ENCODE measurements at regions not wholly inside any gene's neighbourhood (a gene's known extent, or its start where the extent isn't known, plus 50 kb on each side); places are given as distances from the start of the nearest gene placed in this dataset.
"Not testable (repeated sequence)": the region's sequence is repeated elsewhere in the genome, so short reads cannot be mapped to it uniquely, and the experiment has no call there.

DNA sequence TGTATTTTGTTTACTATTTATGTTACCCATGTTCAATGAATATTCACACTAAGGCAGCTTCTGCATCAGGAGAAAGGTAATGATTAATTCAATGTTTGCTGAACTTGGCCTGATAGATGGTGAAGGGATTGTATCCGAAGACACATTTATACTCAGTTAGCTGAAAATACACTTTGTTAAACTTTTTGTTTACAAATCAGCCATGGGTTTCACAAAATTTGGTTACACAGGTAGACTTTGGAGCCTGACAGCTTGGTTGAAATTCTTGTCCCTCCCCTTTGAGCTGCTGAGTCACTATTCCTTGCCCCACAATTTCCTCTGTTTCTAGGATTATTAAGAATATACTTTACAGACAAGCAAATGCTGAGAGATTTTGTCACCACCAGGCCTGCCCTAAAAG, 162.6 kb downstream of the PPP1R3A start:
- no peak for DNase-seq (ENCODE audit: low read depth)
- POLR2A ChIA-PET, result no interaction called here
- CTCF ChIA-PET, result no interaction called here
- no peak for TF ChIP-seq CTCF (IDR thresholded peaks at IDR 0.05; ENCODE audit: insufficient read depth, low read depth, low read length)
- Histone ChIP-seq H3K36me3 (ENCODE audit: control insufficient read depth, insufficient read depth, low read length) (no peaks in the 10 kb centered on the region), H3K27me3 (ENCODE audit: control insufficient read depth, insufficient read depth, low read length) (no peaks in the 10 kb centered on the region), H3K4me3 (ENCODE audit: low read depth, low read length) (no peak overlapping the region)

- ChIA-PET CTCF (no interaction called here), POLR2A (no interaction called here)
- TF ChIP-seq CTCF (IDR thresholded peaks at IDR 0.05; ENCODE audit: insufficient read depth, low read depth, low read length), result no peak
- no peaks in the 10 kb centered on the region for H3K36me3 ChIP-seq (ENCODE audit: control insufficient read depth, insufficient read depth, low read length)
- no peak overlapping the region for H3K4me3 ChIP-seq (ENCODE audit: low read depth, low read length)
- DNase-seq (ENCODE audit: low read depth), result no peak
- H3K27me3 ChIP-seq (ENCODE audit: control insufficient read depth, insufficient read depth, low read length), result no peaks in the 10 kb centered on the region
These were observed 166.1 kb downstream of the PPP1R3A start for GRCh38 chr7:113752689-113753088.

DNA sequence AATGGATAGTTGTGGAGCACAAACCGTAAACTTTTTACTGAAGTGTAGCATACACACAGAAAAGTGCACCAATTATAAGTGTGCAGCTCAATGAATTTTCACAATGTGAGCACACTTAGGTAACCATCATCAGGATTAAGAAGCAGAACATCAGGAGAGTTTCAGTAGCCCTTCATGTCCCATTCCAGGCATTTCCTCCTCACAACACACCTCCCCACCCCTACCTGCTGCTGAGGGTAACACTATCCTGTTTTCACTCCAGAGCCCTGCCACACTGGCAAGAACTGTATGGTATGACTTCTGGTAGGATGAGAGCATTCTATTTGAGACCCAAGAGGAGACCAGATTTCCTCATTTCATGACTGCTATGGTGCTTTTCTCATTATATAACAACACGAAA, 166.5 kb downstream of the PPP1R3A start:
- H3K4me3 ChIP-seq (ENCODE audit: low read depth, low read length), result no peak overlapping the region
- DNase-seq (ENCODE audit: low read depth), result no peak

GRCh38 chr7:113751547-113751946, 167.3 kb downstream of the PPP1R3A start:
- DNase-seq (ENCODE audit: low read depth), result no peak
- no peak overlapping the region for H3K4me3 ChIP-seq (ENCODE audit: low read depth, low read length)
- H3K27me3 ChIP-seq (ENCODE audit: control insufficient read depth, insufficient read depth, low read length), result no peaks in the 10 kb centered on the region
- ChIA-PET POLR2A (no interaction called here), CTCF (no interaction called here)
- TF ChIP-seq CTCF (IDR thresholded peaks at IDR 0.05; ENCODE audit: insufficient read depth, low read depth, low read length), result no peak
- no peaks in the 10 kb centered on the region for H3K36me3 ChIP-seq (ENCODE audit: control insufficient read depth, insufficient read depth, low read length)

More for the DNA sequence above, 166.5 kb downstream of the PPP1R3A start:
- POLR2A ChIA-PET, result no interaction called here
- no peak for TF ChIP-seq CTCF (IDR thresholded peaks at IDR 0.05; ENCODE audit: insufficient read depth, low read depth, low read length)
- Histone ChIP-seq H3K27me3 (ENCODE audit: control insufficient read depth, insufficient read depth, low read length) (no peaks in the 10 kb centered on the region), H3K36me3 (ENCODE audit: control insufficient read depth, insufficient read depth, low read length) (no peaks in the 10 kb centered on the region)
- CTCF ChIA-PET, result no interaction called here

GRCh38 chr7:113748385-113748784, 170.4 kb downstream of the PPP1R3A start:
- H3K4me3 ChIP-seq (ENCODE audit: low read depth, low read length); POLR2A ChIA-PET; H3K36me3 ChIP-seq (ENCODE audit: control insufficient read depth, insufficient read depth, low read length); CTCF ChIA-PET; H3K27me3 ChIP-seq (ENCODE audit: control insufficient read depth, insufficient read depth, low read length); DNase-seq (ENCODE audit: low read depth): not testable (repeated sequence)

DNA sequence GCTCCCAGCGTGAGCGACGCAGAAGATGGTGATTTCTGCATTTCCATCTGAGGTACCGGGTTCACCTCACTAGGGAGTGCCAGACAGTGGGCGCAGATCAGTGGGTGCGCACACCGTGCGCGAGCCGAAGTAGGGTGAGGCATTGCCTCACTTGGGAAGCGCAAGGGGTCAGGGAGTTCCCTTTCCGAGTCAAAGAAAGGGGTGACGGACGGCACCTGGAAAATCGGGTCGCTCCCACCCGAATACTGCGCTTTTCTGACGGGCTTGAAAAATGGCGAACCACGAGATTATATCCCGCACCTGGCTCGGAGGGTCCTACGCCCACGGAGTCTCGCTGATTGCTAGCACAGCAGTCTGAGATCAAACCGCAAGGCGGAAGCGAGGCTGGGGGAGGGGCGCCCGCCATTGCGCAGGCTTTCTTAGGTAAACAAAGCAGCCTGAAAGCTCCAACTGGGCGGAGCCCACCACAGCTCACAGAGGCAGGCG, 175.8 kb downstream of the PPP1R3A start:
- DNase-seq (ENCODE audit: low read depth); H3K27me3 ChIP-seq (ENCODE audit: control insufficient read depth, insufficient read depth, low read length); H3K36me3 ChIP-seq (ENCODE audit: control insufficient read depth, insufficient read depth, low read length); POLR2A ChIA-PET; H3K4me3 ChIP-seq (ENCODE audit: low read depth, low read length); CTCF ChIA-PET: not testable (repeated sequence)
